GM21360 (cell line): ENCODE measurements at regions not wholly inside any gene's neighbourhood (a gene's known extent, or its start where the extent isn't known, plus 50 kb on each side); places are given as distances from the start of the nearest gene placed in this dataset.
A peak's percentile ranks its signal among the peaks of the same experiment; 100 is the strongest.

Source experiments
- ATAC-seq: cut with Tn5 transposase; IDR thresholded peaks from one replicate; pipeline ENCODE4 v1.9.1; 2021; ENCODE audit warnings: mild to moderate bottlenecking, moderate library complexity; ENCODE audit not compliant: unreplicated experiment

GRCh38 chr3:187822402-187822801 lies 77.1 kb upstream of the BCL6 start:
- no peak for ATAC-seq

GRCh38 chr3:187823746-187824145 lies 78.5 kb upstream of the BCL6 start:
- ATAC-seq, result no peak

GRCh38 chr3:187827723-187828122 lies 82.5 kb upstream of the BCL6 start:
- no peak for ATAC-seq

- ATAC-seq, result peak; percentile 63
Measured at GRCh38 chr3:187828579-187829452, 83.5 kb upstream of the BCL6 start.

- ATAC-seq, result no peak
Measured at GRCh38 chr3:187830181-187830580, 84.9 kb upstream of the BCL6 start.

- ATAC-seq, result no peak
Measured at GRCh38 chr3:187831125-187832051, 86.1 kb upstream of the BCL6 start.

GRCh38 chr3:187832202-187832601 lies 86.9 kb upstream of the BCL6 start:
- ATAC-seq, result no peak

GRCh38 chr3:187833375-187833774 lies 88.1 kb upstream of the BCL6 start:
- ATAC-seq, result no peak

- no peak for ATAC-seq
Measured at GRCh38 chr3:187833799-187834578, 88.7 kb upstream of the BCL6 start.

GRCh38 chr3:187836823-187837770 lies 91.8 kb upstream of the BCL6 start:
- ATAC-seq, result no peak

- ATAC-seq, result no peak
Measured at GRCh38 chr3:187838016-187838540, 92.8 kb upstream of the BCL6 start.

GRCh38 chr3:187839422-187839821 lies 94.2 kb upstream of the BCL6 start:
- ATAC-seq, result no peak

GRCh38 chr3:187840856-187841255 lies 95.6 kb upstream of the BCL6 start:
- no peak for ATAC-seq

- ATAC-seq, result no peak
Measured at GRCh38 chr3:187841560-187841959, 96.3 kb upstream of the BCL6 start.

GRCh38 chr3:187843654-187844053 lies 98.4 kb upstream of the BCL6 start:
- no peak for ATAC-seq

- ATAC-seq, result no peak
Measured at GRCh38 chr3:187844708-187845107, 99.4 kb upstream of the BCL6 start.

- ATAC-seq, result no peak
Measured at GRCh38 chr3:187845826-187846225, 100.6 kb upstream of the BCL6 start.

- no peak for ATAC-seq
Measured at GRCh38 chr3:187848401-187848800, 103.1 kb upstream of the BCL6 start.

- ATAC-seq, result no peak
Measured at GRCh38 chr3:187849016-187849654, 103.9 kb upstream of the BCL6 start.
